ENCODE measurements at regions not wholly inside any gene's neighbourhood (a gene's known extent, or its start where the extent isn't known, plus 50 kb on each side); places are given as distances from the start of the nearest gene placed in this dataset.

DNA sequence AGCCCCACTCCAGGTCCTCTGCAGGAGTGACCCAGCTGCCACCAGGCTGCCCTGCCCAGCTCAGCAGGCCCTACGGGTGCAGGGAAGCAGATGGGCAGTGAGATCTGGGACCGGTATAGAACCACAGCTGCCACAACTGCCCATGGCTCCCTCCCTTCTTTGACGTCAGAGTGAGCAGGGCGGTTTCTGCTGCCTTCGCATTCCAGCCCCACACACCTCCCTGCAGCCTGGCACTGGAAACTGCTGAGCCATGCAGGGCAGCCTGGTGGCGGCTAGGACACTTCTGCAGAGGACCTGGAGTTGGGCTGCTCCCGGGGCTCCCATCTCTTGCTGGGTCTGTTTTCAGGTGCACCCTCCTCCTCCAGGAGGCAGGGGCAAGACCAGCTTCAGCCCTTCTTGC is 101.6 kb upstream of the CD93 start:
- H3K9me3 Mint-ChIP-seq: no peaks in the 10 kb centered on the region
- no peak overlapping the region for H3K4me3 Mint-ChIP-seq
- DNase-seq (ENCODE audit: extremely low spot score, unreplicated experiment): no peak
- H3K27ac Mint-ChIP-seq: no peak overlapping the region
- H3K27me3 Mint-ChIP-seq: peaks cover 3% of the 10 kb centered on the region
- H3K4me1 Mint-ChIP-seq (ENCODE audit: unreplicated experiment): no peaks in the 10 kb centered on the region
- TF ChIP-seq CTCF (conservative IDR thresholded peaks at IDR 0.05): no peak
- H3K36me3 Mint-ChIP-seq: no peaks in the 10 kb centered on the region

DNA sequence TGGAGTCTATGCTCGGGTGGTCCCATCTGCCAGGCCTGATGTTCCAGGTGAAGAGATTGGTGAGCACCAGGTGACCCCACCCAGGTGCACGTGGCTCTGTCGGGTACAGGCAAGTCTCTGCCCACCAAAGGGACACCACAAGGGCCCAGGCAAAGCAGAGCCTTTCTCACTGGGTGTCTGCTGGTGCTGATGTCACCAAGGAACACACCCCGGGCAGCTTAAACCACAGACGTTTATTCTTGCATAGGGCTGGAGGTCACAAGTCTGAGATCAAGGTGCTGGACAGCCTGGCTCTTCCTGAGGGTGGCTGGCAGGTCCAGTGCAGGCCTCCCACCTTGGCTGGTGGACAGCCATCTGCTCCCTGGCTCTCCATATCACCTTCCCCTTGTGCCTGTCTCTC is 100.7 kb upstream of the CD93 start:
- TF ChIP-seq CTCF (conservative IDR thresholded peaks at IDR 0.05): no peak
- no peaks in the 10 kb centered on the region for H3K36me3 Mint-ChIP-seq
- H3K4me1 Mint-ChIP-seq (ENCODE audit: unreplicated experiment): no peaks in the 10 kb centered on the region
- H3K27me3 Mint-ChIP-seq: peaks cover 3% of the 10 kb centered on the region
- no peak overlapping the region for H3K4me3 Mint-ChIP-seq
- H3K27ac Mint-ChIP-seq: no peak overlapping the region
- no peak for DNase-seq (ENCODE audit: extremely low spot score, unreplicated experiment)
- H3K9me3 Mint-ChIP-seq: no peaks in the 10 kb centered on the region

DNA sequence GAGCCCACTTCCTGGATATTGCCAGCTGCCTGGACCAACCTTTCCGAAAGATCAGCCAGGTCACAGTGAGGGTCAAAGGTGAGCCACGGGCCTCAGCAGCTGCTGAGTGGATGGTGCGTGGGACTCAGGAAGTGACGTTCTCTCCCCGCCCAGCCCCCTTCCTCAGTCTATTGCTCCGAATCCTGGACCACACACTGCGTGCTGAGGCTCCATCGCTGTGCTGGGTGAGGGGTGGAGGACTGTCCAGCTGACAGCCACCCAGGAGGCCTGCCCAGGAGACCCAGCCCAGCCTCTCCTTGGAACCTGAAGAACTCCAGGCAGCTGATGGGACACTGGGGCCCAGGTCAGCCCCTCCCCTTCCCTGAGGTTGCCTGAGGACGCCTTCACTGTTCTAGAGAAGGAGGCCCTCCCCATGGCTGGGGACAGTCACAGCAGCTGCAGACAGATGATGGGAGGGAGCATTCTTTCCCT is 94.4 kb upstream of the CD93 start:
- no peak for TF ChIP-seq CTCF (conservative IDR thresholded peaks at IDR 0.05)
- Mint-ChIP-seq H3K27ac (no peak overlapping the region), H3K36me3 (no peaks in the 10 kb centered on the region), H3K4me1 (ENCODE audit: unreplicated experiment) (peaks cover 11% of the 10 kb centered on the region), H3K4me3 (no peak overlapping the region), H3K9me3 (no peaks in the 10 kb centered on the region), H3K27me3 (peaks cover 4% of the 10 kb centered on the region)
- no peak for DNase-seq (ENCODE audit: extremely low spot score, unreplicated experiment)

- DNase-seq (ENCODE audit: extremely low spot score, unreplicated experiment): no peak
- H3K4me1 Mint-ChIP-seq (ENCODE audit: unreplicated experiment): peaks cover 11% of the 10 kb centered on the region
- peaks cover 7% of the 10 kb centered on the region for H3K27me3 Mint-ChIP-seq
- no peak overlapping the region for H3K27ac Mint-ChIP-seq
- no peak for TF ChIP-seq CTCF (conservative IDR thresholded peaks at IDR 0.05)
- H3K4me3 Mint-ChIP-seq: no peak overlapping the region
- H3K9me3 Mint-ChIP-seq: no peaks in the 10 kb centered on the region
- H3K36me3 Mint-ChIP-seq: no peaks in the 10 kb centered on the region
Measured at GRCh38 chr20:23179766-23180403, 93.8 kb upstream of the CD93 start.

GRCh38 chr20:23178806-23179205 is 92.7 kb upstream of the CD93 start:
- DNase-seq (ENCODE audit: extremely low spot score, unreplicated experiment): no peak
- Mint-ChIP-seq H3K27ac (no peak overlapping the region), H3K27me3 (peaks cover 7% of the 10 kb centered on the region), H3K4me3 (no peak overlapping the region), H3K9me3 (no peaks in the 10 kb centered on the region), H3K36me3 (no peaks in the 10 kb centered on the region), H3K4me1 (ENCODE audit: unreplicated experiment) (peaks cover 11% of the 10 kb centered on the region)
- TF ChIP-seq CTCF (conservative IDR thresholded peaks at IDR 0.05): no peak

DNA sequence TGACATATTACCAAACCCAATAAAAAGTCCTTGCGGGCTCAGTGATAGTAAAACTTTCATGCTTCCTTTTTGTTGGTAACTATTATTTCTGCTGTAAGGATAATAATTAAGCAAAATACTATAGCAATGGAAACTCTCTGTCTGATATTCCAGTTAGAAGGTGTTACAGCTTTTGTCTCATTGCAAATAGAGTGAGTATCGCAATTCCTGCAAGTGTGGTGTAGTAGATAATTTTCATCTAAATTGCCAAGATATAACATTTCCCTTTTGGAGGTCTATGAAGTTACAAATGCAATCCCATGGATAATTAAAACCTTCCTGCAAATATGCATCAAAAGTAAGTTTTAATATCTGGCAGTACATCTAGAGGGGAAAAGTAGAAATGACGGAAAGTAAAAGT is 88.7 kb upstream of the CD93 start:
- H3K36me3 Mint-ChIP-seq: no peaks in the 10 kb centered on the region
- DNase-seq (ENCODE audit: extremely low spot score, unreplicated experiment): no peak
- peaks cover 23% of the 10 kb centered on the region for H3K27me3 Mint-ChIP-seq
- no peak for TF ChIP-seq CTCF (conservative IDR thresholded peaks at IDR 0.05)
- peaks cover 7% of the 10 kb centered on the region for H3K4me1 Mint-ChIP-seq (ENCODE audit: unreplicated experiment)
- no peak overlapping the region for H3K4me3 Mint-ChIP-seq
- H3K9me3 Mint-ChIP-seq: no peaks in the 10 kb centered on the region
- no peak overlapping the region for H3K27ac Mint-ChIP-seq
